ENCODE measurements at regions not wholly inside any gene's neighbourhood (a gene's known extent, or its start where the extent isn't known, plus 50 kb on each side); places are given as distances from the start of the nearest gene placed in this dataset.
"Not testable (repeated sequence)": the region's sequence is repeated elsewhere in the genome, so short reads cannot be mapped to it uniquely, and the experiment has no call there.

DNA sequence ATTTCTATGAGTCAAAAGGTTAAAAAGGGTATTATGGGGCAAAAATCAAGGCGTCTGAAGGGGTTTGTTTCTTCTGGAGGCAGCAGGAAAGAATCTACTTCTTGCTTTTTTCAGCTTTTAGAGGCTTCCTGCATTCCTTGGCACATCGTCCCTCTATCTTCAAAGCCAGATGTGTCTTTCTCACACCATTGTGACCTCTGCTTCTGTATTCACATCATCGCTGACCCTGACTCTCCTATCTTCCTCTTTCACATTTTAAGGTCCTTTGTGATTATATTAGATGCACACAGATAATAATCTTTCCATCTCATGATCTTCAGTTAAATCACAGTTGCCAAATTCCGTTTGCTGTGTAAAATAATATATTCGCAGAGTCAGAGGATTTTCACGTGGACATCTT lies 112.7 kb downstream of the PPP4R3C start:
- H3K27me3 ChIP-seq, result no peaks in the 10 kb centered on the region
- no peak for DNase-seq (ENCODE audit: low spot score in 2 of 2)
- H3K4me1 ChIP-seq, result no peaks in the 10 kb centered on the region
- H3K9me3 ChIP-seq, result no peaks in the 10 kb centered on the region
- H3K27ac ChIP-seq, result no peak overlapping the region
- TF ChIP-seq, protein P1, sequence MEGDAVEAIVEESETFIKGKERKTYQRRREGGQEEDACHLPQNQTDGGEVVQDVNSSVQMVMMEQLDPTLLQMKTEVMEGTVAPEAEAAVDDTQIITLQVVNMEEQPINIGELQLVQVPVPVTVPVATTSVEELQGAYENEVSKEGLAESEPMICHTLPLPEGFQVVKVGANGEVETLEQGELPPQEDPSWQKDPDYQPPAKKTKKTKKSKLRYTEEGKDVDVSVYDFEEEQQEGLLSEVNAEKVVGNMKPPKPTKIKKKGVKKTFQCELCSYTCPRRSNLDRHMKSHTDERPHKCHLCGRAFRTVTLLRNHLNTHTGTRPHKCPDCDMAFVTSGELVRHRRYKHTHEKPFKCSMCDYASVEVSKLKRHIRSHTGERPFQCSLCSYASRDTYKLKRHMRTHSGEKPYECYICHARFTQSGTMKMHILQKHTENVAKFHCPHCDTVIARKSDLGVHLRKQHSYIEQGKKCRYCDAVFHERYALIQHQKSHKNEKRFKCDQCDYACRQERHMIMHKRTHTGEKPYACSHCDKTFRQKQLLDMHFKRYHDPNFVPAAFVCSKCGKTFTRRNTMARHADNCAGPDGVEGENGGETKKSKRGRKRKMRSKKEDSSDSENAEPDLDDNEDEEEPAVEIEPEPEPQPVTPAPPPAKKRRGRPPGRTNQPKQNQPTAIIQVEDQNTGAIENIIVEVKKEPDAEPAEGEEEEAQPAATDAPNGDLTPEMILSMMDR (IDR thresholded peaks at IDR 0.05), result no peak
- intact Hi-C loops (cut with DNase I), result no loop called here
- H3K36me3 ChIP-seq, result no peaks in the 10 kb centered on the region
- no peak overlapping the region for H3K4me3 ChIP-seq

DNA sequence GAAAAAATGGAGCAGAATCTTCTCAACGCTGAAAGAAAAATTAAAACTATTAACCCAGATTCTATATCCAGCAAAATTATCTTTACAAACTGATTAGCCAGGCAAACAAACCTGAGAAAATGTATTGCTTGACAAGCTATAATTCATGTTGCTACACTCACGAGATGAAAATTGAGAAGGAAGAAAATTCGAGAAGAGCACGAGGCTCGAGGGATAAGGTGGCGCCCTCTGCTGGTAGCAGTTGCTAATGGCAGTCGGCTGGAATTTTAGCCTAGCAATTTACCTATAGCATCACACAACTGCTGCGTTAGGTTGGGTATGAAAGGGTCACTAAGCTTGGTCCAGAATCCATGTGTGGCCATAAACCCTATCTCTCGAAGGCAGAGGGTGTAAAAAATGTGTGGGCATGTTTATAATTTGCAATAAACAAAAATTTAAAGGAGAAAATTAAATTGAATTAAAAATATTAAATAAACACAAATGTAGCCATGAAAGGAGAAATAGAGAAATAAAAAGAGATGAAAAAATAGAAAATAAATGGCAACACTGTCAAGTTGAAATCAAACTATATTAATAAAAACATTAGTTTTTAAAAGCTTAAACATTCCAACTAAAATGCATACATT lies 126.6 kb downstream of the PPP4R3C start:
- H3K9me3 ChIP-seq, result no peaks in the 10 kb centered on the region
- no peak overlapping the region for H3K4me3 ChIP-seq
- H3K27me3 ChIP-seq, result no peaks in the 10 kb centered on the region
- H3K36me3 ChIP-seq, result no peaks in the 10 kb centered on the region
- TF ChIP-seq, protein P1 (IDR thresholded peaks at IDR 0.05), result peak in 2 of 3 experiments; percentile 45 to 51
- intact Hi-C loops (cut with DNase I), result no loop called here
- H3K27ac ChIP-seq, result no peak overlapping the region
- H3K4me1 ChIP-seq, result no peaks in the 10 kb centered on the region
- no peak for DNase-seq (ENCODE audit: low spot score in 2 of 2)

DNA sequence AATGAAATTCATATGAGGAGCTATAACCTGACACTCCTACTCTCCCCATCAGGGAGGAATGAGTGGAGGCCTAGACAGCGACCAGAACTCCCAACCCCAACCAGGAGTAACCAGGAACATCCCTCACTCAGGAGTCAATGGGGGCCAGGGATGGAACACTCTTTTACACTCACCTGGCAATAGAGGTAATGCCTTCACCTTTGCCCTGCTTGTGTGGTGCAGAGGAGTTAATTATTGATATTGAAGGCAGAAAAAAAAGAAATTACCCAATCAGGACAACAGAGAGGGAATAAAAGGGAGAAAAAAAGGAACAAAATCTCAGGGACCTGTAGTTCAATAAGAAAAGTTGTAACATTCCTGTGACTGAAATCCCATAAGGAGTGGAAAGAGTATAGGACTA lies 141.5 kb downstream of the PPP4R3C start:
- no peaks in the 10 kb centered on the region for H3K4me1 ChIP-seq
- DNase-seq (ENCODE audit: low spot score in 2 of 2), result no peak
- TF ChIP-seq, protein P1 (IDR thresholded peaks at IDR 0.05), result no peak
- H3K27ac ChIP-seq, result no peak overlapping the region
- H3K9me3 ChIP-seq, result no peaks in the 10 kb centered on the region
- H3K36me3 ChIP-seq, result no peaks in the 10 kb centered on the region
- intact Hi-C loops (cut with DNase I), result no loop called here
- H3K27me3 ChIP-seq, result no peaks in the 10 kb centered on the region
- no peak overlapping the region for H3K4me3 ChIP-seq

DNA sequence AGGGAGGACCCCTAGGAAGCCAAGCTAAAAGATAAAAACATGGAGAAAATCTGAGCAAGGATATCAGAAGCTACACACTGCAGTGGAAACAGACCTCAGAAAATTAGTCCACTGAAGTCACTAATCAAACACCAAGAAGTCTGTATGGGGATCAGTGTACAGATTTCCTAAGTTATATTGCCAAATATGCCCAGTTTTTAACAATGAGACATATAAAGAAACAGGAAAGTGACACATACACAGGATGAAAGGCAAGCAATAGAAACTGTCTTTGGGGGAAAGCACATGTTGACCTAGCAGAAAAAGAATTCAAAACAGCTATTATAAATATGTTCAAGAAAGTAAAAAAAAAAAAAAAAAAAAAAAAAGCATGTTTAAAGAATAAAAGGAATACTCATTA lies 153.7 kb downstream of the PPP4R3C start:
- Histone ChIP-seq H3K9me3 (no peaks in the 10 kb centered on the region), H3K4me3 (no peak overlapping the region), H3K27ac (no peak overlapping the region), H3K36me3 (no peaks in the 10 kb centered on the region), H3K4me1 (no peaks in the 10 kb centered on the region), H3K27me3 (no peaks in the 10 kb centered on the region)
- DNase-seq (ENCODE audit: low spot score in 2 of 2), result no peak
- TF ChIP-seq, protein P1 (IDR thresholded peaks at IDR 0.05), result no peak
- intact Hi-C loops (cut with DNase I), result no loop called here

DNA sequence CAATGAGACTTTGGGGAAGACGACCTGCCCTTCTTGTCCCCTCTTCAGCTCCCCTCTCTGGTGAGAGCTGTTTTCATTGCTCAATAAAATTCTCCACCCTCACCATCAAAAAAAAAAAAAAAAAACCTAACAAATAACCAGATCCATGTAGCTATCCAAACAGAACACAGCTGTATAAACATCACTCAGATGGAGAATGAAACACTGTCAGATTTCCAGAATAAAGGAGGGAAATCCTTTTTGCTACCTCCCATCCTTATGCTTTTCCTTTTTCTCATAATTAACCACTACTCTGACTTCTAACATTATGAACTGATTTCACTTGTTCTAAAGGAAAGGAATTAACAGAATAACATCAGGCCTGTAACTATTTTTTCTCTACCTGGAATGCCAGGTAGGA lies 155.6 kb downstream of the PPP4R3C start:
- no peaks in the 10 kb centered on the region for H3K27me3 ChIP-seq
- no peak overlapping the region for H3K4me3 ChIP-seq
- H3K4me1 ChIP-seq, result no peaks in the 10 kb centered on the region
- TF ChIP-seq, protein P1 (IDR thresholded peaks at IDR 0.05), result no peak
- H3K9me3 ChIP-seq, result no peaks in the 10 kb centered on the region
- DNase-seq (ENCODE audit: low spot score in 2 of 2), result no peak
- H3K36me3 ChIP-seq, result no peaks in the 10 kb centered on the region
- H3K27ac ChIP-seq, result no peak overlapping the region
- intact Hi-C loops (cut with DNase I), result no loop called here

DNA sequence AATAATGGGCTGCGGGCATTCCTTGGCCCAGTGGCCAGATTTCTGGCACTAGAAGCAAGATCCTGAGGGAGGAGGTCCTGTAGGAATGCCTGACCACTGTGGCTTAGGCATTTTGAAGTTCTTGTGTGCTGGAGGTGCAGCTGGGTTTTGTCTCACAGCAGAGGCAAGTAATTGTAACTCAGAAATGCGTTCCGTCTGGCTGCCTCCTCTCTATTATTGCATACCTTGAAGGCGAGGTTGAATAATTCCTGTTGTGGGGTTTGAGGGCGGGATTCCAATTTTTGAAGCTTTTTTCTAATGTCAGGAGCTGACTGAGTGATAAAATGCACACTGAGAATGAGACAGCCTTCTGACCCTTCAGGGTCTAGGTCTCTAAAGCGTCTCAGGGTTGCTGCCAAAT lies 170.6 kb downstream of the PPP4R3C start:
- DNase-seq (ENCODE audit: low spot score in 2 of 2); H3K4me1 ChIP-seq; H3K36me3 ChIP-seq; H3K27me3 ChIP-seq; intact Hi-C loops (cut with DNase I); H3K9me3 ChIP-seq; H3K4me3 ChIP-seq; H3K27ac ChIP-seq: not testable (repeated sequence)
